GM23338 (cell line): ENCODE measurements at regions not wholly inside any gene's neighbourhood (a gene's known extent, or its start where the extent isn't known, plus 50 kb on each side); places are given as distances from the start of the nearest gene placed in this dataset.

Experiments used
- ATAC-seq: fragments of 200-7000 bp; cut with Tn5 transposase; 3 replicates; pipeline ENCODE4 v1.9.1; 2020
- DNase-seq: peaks from one replicate; pipeline ENCODE4 v3.0.0-alpha.2; 2015; ENCODE audit warnings: low spot score
- H2AFZ ChIP-seq: fragments of 200-600 bp; sonication (generic); 2 replicates; pipeline ENCODE4 v1.8.0; 2016; ENCODE audit warnings: antibody characterized with exemption, mild to moderate bottlenecking, moderate library complexity
- H3F3A ChIP-seq: fragments of 200-600 bp; sonication (generic); replicated peaks from 2 replicates; pipeline ENCODE4 v1.8.0; 2017; ENCODE audit warnings: antibody characterized with exemption, mixed run types, low read depth
- H3K27ac ChIP-seq: fragments of 200-600 bp; sonication (generic); 2 replicates; pipeline ENCODE4 v1.6.1; 2016; ENCODE audit warnings: low read depth
- H3K27me3 ChIP-seq: fragments of 200-600 bp; sonication (generic); 2 replicates; pipeline ENCODE4 v1.8.0; 2016; ENCODE audit warnings: mild to moderate bottlenecking, mixed run types, moderate library complexity; ENCODE audit not compliant: insufficient read depth
- H3K36me3 ChIP-seq: fragments of 200-600 bp; sonication (generic); 2 replicates; pipeline ENCODE4 v1.8.0; 2016; ENCODE audit warnings: mild to moderate bottlenecking; ENCODE audit not compliant: insufficient read depth
- H3K4me1 ChIP-seq: fragments of 200-600 bp; sonication (generic); 2 replicates; pipeline ENCODE4 v1.8.0; 2016; ENCODE audit warnings: mild to moderate bottlenecking, moderate library complexity; ENCODE audit not compliant: insufficient read depth
- H3K4me2 ChIP-seq: fragments of 200-600 bp; sonication (generic); 2 replicates; pipeline ENCODE4 v1.7.1; 2017; ENCODE audit warnings: mixed run types
- H3K4me3 ChIP-seq: fragments of 200-600 bp; sonication (generic); 2 replicates; pipeline ENCODE4 v1.6.1; 2016; ENCODE audit warnings: mixed run types
- H3K79me2 ChIP-seq: fragments of 200-600 bp; sonication (generic); replicated peaks from 2 replicates; pipeline ENCODE4 v1.8.0; 2017; ENCODE audit warnings: mild to moderate bottlenecking; ENCODE audit not compliant: insufficient read depth
- H3K9me2 ChIP-seq: fragments of 200-600 bp; sonication (generic); 2 replicates; pipeline ENCODE4 v1.8.0; 2017; ENCODE audit not compliant: insufficient read depth
- H4K20me1 ChIP-seq: fragments of 200-600 bp; sonication (generic); replicated peaks from 2 replicates; pipeline ENCODE4 v1.8.0; 2017; ENCODE audit warnings: mild to moderate bottlenecking; ENCODE audit not compliant: insufficient read depth
- H3K27ac Mint-ChIP-seq: 2 replicates; pipeline ENCODE4 v1.8.0; 2020; ENCODE audit warnings: inconsistent platforms, mild to moderate bottlenecking, moderate library complexity, mixed read lengths
- H3K27me3 Mint-ChIP-seq: 3 replicates; pipeline ENCODE4 v1.8.0; 2022; ENCODE audit warnings: low read depth, mild to moderate bottlenecking, moderate library complexity, mixed read lengths, inconsistent platforms; ENCODE audit not compliant: insufficient read depth, poor library complexity
- H3K36me3 Mint-ChIP-seq: 3 replicates; pipeline ENCODE4 v1.8.0; 2021; ENCODE audit warnings: low read depth, mild to moderate bottlenecking, inconsistent platforms, moderate library complexity, mixed read lengths
- H3K4me1 Mint-ChIP-seq: 3 replicates; pipeline ENCODE4 v1.8.0; 2020; ENCODE audit warnings: mild to moderate bottlenecking, inconsistent platforms, mixed read lengths
- H3K4me3 Mint-ChIP-seq: 3 replicates; pipeline ENCODE4 v1.8.0; 2021; ENCODE audit warnings: moderate library complexity, mild to moderate bottlenecking, inconsistent platforms, mixed read lengths
- H3K9me3 Mint-ChIP-seq: 3 replicates; pipeline ENCODE4 v1.8.0; 2020; ENCODE audit warnings: moderate library complexity, mild to moderate bottlenecking, inconsistent platforms, mixed read lengths
- CREB1 ChIP-seq: fragments of 250-450 bp; sonication (Bioruptor Pico); IDR thresholded peaks from 2 replicates; pipeline ENCODE4 v1.5.0; 2020; ENCODE audit warnings: low read depth, mild to moderate bottlenecking, moderate library complexity
- ETS1 ChIP-seq: IDR thresholded peaks from 2 replicates; pipeline ENCODE4 v1.6.1; 2016; ENCODE audit warnings: antibody characterized with exemption
- EZH2 ChIP-seq: fragments of 200-600 bp; sonication (generic); IDR thresholded peaks from one replicate; pipeline ENCODE4 v1.8.0; 2017; ENCODE audit warnings: antibody characterized with exemption, mild to moderate bottlenecking, low read depth; ENCODE audit not compliant: unreplicated experiment
- EZH2phosphoT487 ChIP-seq: fragments of 200-600 bp; sonication (generic); IDR thresholded peaks from one replicate; pipeline ENCODE4 v1.8.1; 2018; ENCODE audit warnings: antibody characterized with exemption; ENCODE audit not compliant: unreplicated experiment
- JUNB ChIP-seq: IDR thresholded peaks from one replicate; pipeline ENCODE4 v1.6.1; 2016; ENCODE audit warnings: antibody characterized with exemption; ENCODE audit not compliant: unreplicated experiment
- POLR2AphosphoS5 ChIP-seq: IDR thresholded peaks from 2 replicates; pipeline ENCODE4 v1.6.1; 2016; ENCODE audit warnings: antibody characterized with exemption, low read depth
- REST ChIP-seq: IDR thresholded peaks from one replicate; pipeline ENCODE4 v1.6.1; 2018; ENCODE audit warnings: antibody characterized with exemption; ENCODE audit not compliant: unreplicated experiment
- STAT1 ChIP-seq: IDR thresholded peaks from one replicate; pipeline ENCODE4 v1.6.1; 2016; ENCODE audit warnings: antibody characterized with exemption; ENCODE audit not compliant: unreplicated experiment
- ZNF114 ChIP-seq: fragments of 250-450 bp; sonication (Bioruptor Pico); IDR thresholded peaks from 2 replicates; pipeline ENCODE4 v1.5.0; 2020; ENCODE audit warnings: mild to moderate bottlenecking, moderate library complexity
- ZNF331 ChIP-seq: fragments of 250-450 bp; sonication (Bioruptor Pico); IDR thresholded peaks from 2 replicates; pipeline ENCODE4 v1.5.0; 2020; ENCODE audit warnings: low read depth, mild to moderate bottlenecking, moderate library complexity
- TF ChIP-seq, protein P1 (sequence below), 2 experiments: fragments of 200-600 bp in 1 of 2; sonication (generic) in 1 of 2; conservative IDR thresholded peaks; 2 replicates each; pipeline versions ENCODE4 v1.5.1 to v1.6.1; 2016 to 2017; ENCODE audit warnings: antibody characterized with exemption in 2 of 2, low read depth in 2 of 2, mild to moderate bottlenecking in 2 of 2, moderate library complexity in 1 of 2

DNA sequence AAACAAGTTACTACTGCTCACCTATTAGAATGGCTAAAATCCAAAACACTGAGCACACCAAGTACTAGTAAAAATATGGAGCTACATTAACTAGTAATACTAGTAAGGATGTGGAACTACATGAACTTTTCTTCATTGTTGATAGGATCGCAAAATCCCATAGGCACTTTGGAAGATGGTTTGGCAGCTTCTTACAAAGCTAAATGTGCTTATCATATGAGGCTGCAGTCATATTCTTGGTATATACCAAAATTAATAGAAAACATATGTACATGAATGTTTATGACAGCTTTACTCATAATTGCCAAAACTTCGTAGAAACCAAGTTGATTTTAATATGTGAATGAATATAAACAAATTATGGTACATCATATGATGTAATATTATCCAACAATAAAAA lies 366.8 kb upstream of the KCNMB2 start (continued):
- no peak for TF ChIP-seq POLR2AphosphoS5
- no peak for TF ChIP-seq ZNF114
- no peak for TF ChIP-seq EZH2
- TF ChIP-seq STAT1 = no peak
- no peak for TF ChIP-seq CREB1 (CRISPR knock-in tag)
- TF ChIP-seq ETS1 = no peak
- TF ChIP-seq ZNF331 = no peak
- no peak for TF ChIP-seq EZH2phosphoT487
- TF ChIP-seq JUNB = no peak
- TF ChIP-seq REST = no peak

DNA sequence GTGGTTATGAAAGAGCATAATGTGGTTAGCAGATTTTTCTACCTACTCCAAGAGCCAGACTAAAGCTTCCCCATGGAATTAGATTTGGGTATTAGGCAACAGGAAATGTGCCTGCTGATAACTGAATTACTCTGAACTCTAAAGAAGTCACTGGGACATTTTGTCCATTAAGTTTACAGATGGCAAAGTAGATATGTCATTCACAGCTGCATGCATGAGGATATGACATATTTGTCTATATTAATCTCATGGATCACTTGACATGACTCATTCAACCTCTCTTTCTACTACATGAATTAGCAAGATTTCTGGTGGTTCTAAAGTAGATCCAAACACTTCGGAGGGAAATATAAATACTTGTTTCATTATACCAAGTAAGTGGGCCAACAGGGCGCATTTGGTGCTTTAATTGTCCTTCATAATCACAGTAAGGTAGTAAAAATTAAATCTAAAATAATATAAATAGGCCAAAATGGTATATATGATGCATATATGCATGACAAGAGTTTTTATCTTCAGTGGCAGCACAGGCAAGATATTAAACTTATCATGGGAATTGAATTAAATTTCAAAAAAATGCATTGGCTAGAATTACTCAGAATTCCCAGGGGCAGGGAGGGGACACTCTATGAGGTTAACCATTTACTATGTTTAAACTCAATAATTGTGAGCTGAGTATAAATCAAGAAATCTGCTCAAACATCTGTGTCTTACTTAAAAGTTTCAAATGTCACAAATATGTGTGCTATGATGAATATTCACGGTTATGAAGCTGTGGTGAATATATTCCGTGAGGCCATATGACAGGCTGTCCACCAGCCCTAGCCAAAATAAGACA lies 365.3 kb upstream of the KCNMB2 start:
- no peak for DNase-seq
- Histone ChIP-seq H3K27me3 (no peaks in the 10 kb centered on the region), H3K4me3 (no peak overlapping the region), H3K79me2 (no peaks in the 10 kb centered on the region), H4K20me1 (no peaks in the 10 kb centered on the region), H3K36me3 (no peaks in the 10 kb centered on the region), H3K4me2 (no peak overlapping the region), H3K4me1 (no peaks in the 10 kb centered on the region), H3K27ac (no peak overlapping the region), H3F3A (no peaks in the 10 kb centered on the region), H2AFZ (no peak overlapping the region), H3K9me2 (no peaks in the 10 kb centered on the region)
- ATAC-seq = no peak
- no peaks in the 10 kb centered on the region for H3K27me3 Mint-ChIP-seq
- no peaks in the 10 kb centered on the region for H3K9me3 Mint-ChIP-seq
- H3K36me3 Mint-ChIP-seq = no peaks in the 10 kb centered on the region
- no peak overlapping the region for H3K27ac Mint-ChIP-seq
- H3K4me1 Mint-ChIP-seq = no peaks in the 10 kb centered on the region; the same call in 2 of the 3 replicates
- H3K4me3 Mint-ChIP-seq = no peak overlapping the region
- TF ChIP-seq JUNB (no peak), REST (no peak), POLR2AphosphoS5 (no peak), EZH2phosphoT487 (no peak), ZNF331 (no peak), ZNF114 (no peak), CREB1 (CRISPR knock-in tag) (no peak)
- TF ChIP-seq, protein P1, sequence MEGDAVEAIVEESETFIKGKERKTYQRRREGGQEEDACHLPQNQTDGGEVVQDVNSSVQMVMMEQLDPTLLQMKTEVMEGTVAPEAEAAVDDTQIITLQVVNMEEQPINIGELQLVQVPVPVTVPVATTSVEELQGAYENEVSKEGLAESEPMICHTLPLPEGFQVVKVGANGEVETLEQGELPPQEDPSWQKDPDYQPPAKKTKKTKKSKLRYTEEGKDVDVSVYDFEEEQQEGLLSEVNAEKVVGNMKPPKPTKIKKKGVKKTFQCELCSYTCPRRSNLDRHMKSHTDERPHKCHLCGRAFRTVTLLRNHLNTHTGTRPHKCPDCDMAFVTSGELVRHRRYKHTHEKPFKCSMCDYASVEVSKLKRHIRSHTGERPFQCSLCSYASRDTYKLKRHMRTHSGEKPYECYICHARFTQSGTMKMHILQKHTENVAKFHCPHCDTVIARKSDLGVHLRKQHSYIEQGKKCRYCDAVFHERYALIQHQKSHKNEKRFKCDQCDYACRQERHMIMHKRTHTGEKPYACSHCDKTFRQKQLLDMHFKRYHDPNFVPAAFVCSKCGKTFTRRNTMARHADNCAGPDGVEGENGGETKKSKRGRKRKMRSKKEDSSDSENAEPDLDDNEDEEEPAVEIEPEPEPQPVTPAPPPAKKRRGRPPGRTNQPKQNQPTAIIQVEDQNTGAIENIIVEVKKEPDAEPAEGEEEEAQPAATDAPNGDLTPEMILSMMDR (conservative IDR thresholded peaks at IDR 0.05; ENCODE audit: low read depth in 2 of 2) = no peak
